SH-SY5Y (cell line): ENCODE measurements at regions not wholly inside any gene's neighbourhood (a gene's known extent, or its start where the extent isn't known, plus 50 kb on each side); places are given as distances from the start of the nearest gene placed in this dataset.

Experiments used
- GATA2 ChIP-seq: IDR thresholded peaks from 2 replicates; pipeline ENCODE4 v1.6.1; 2011; ENCODE audit warnings: mild to moderate bottlenecking, low read depth, low read length
- GATA3 ChIP-seq: IDR thresholded peaks from 2 replicates; pipeline ENCODE4 v1.6.1; 2011; ENCODE audit warnings: low read depth, mild to moderate bottlenecking, low read length, moderate library complexity

- no peak for TF ChIP-seq GATA2
- TF ChIP-seq GATA3, result no peak
These were observed 384.6 kb downstream of the BUD13 start for GRCh38 chr11:116388146-116388545.
